ENCODE measurements at regions not wholly inside any gene's neighbourhood (a gene's known extent, or its start where the extent isn't known, plus 50 kb on each side); places are given as distances from the start of the nearest gene placed in this dataset.

GRCh38 chr1:232169436-232169835 is 460.5 kb downstream of the SIPA1L2 start:
- Histone ChIP-seq H4K91ac (ENCODE audit: insufficient read length, low read depth, low read length) (no peak overlapping the region), H3K27ac (ENCODE audit: insufficient read length, low read depth, low read length) (no peak overlapping the region), H3K27me3 (ENCODE audit: insufficient read depth, low read length) (no peaks in the 10 kb centered on the region), H3K56ac (ENCODE audit: insufficient read length, low read depth, low read length) (no peak overlapping the region), H3K79me2 (ENCODE audit: insufficient read depth, low read length) (no peaks in the 10 kb centered on the region), H3K23me2 (ENCODE audit: insufficient read length, low read depth, low read length, poor library complexity, severe bottlenecking) (no peaks in the 10 kb centered on the region), H3K9ac (ENCODE audit: extremely low read depth, insufficient read length, low read length) (no peak overlapping the region), H3K4me1 (ENCODE audit: insufficient read depth, low read length) (peaks cover 2% of the 10 kb centered on the region; the same call in 1 of the 2 replicates), H3K9me3 (ENCODE audit: control insufficient read depth, low read depth, low read length) (no peaks in the 10 kb centered on the region), H3K23ac (ENCODE audit: insufficient read length, low read depth, low read length) (no peak overlapping the region), H2BK12ac (ENCODE audit: insufficient read length, low read depth, low read length) (no peak overlapping the region), H3K4me2 (ENCODE audit: insufficient read depth, insufficient read length, low read length) (no peak overlapping the region), H3K79me1 (ENCODE audit: insufficient read depth, low read depth, low read length, poor library complexity, severe bottlenecking) (no peaks in the 10 kb centered on the region), H2BK15ac (ENCODE audit: low read depth, low read length) (no peak overlapping the region), H2AK5ac (ENCODE audit: insufficient read length, low read length) (no peak overlapping the region), H3T11ph (ENCODE audit: low read length) (no peak overlapping the region), H2BK20ac (ENCODE audit: low read depth, low read length, poor library complexity, severe bottlenecking) (no peak overlapping the region), H4K20me1 (ENCODE audit: control insufficient read depth, insufficient read depth, insufficient read length) (no peaks in the 10 kb centered on the region), H2AFZ (ENCODE audit: low read length) (no peak overlapping the region), H3K14ac (ENCODE audit: insufficient read depth, low read length) (no peak overlapping the region), H3K4ac (ENCODE audit: low read depth, low read length) (no peak overlapping the region), H4K8ac (replicated peaks; ENCODE audit: insufficient read length, low read depth, low read length) (no peak overlapping the region), H4K5ac (ENCODE audit: insufficient read length, low read depth, low read length) (no peak overlapping the region), H3K18ac (ENCODE audit: insufficient read length, low read depth, low read length) (no peak overlapping the region), H2BK120ac (ENCODE audit: low read depth, low read length, poor library complexity, severe bottlenecking) (no peak overlapping the region), H2BK5ac (ENCODE audit: insufficient read length, low read length) (no peak overlapping the region)
- Mint-ChIP-seq H3K36me3 (ENCODE audit: insufficient read depth in 1 of 3, low read depth in 3 of 3) (peaks cover 4 to 66% (median 25%) of the 10 kb centered on the region in 3 experiments; a peak in 6 of 7 replicates), H3K27ac (no peak overlapping the region), H3K4me1 (peaks cover 19 to 21% of the 10 kb centered on the region in 2 experiments), H3K9me3 (0 out of 5 replicates have a peak, but pooled peaks cover 0 to 4% of the 10 kb centered on the region in 2 experiments), H3K4me3 (no peak overlapping the region), H3K27me3 (ENCODE audit: low read depth) (no peaks in the 10 kb centered on the region)
- TF ChIP-seq CTCF (conservative IDR thresholded peaks at IDR 0.05): no peak
- no CpG with 5 or more reads among the region's 5 CpGs for WGBS (ENCODE audit: extremely low coverage, insufficient read length, low lambda C conversion rate)
- DNase-seq: no peak
